Stimulated activated CD4-positive, alpha-beta T cell treated with anti-CD3 and anti-CD28 coated beads, Interleukin-15, amount 100 ng/mL, for 24 hours (primary cell): ENCODE measurements at regions not wholly inside any gene's neighbourhood (a gene's known extent, or its start where the extent isn't known, plus 50 kb on each side); places are given as distances from the start of the nearest gene placed in this dataset.
"Not testable (repeated sequence)": the region's sequence is repeated elsewhere in the genome, so short reads cannot be mapped to it uniquely, and the experiment has no call there.

Experiments
- DNase-seq: peaks from one replicate; pipeline ENCODE4 v3.0.0-alpha.2; 2020

GRCh38 chr4:187608001-187608421, 387.6 kb upstream of the ZFP42 start:
- DNase-seq = no peak

GRCh38 chr4:187612301-187612700, 383.3 kb upstream of the ZFP42 start:
- DNase-seq = no peak

GRCh38 chr4:187613089-187613839, 382.3 kb upstream of the ZFP42 start:
- DNase-seq = no peak

- DNase-seq = no peak
Measured at GRCh38 chr4:187615972-187616371, 379.6 kb upstream of the ZFP42 start.

- no peak for DNase-seq
Measured at GRCh38 chr4:187617113-187617512, 378.5 kb upstream of the ZFP42 start.

- no peak for DNase-seq
Measured at GRCh38 chr4:187618701-187619281, 376.8 kb upstream of the ZFP42 start.

GRCh38 chr4:187619319-187619718, 376.3 kb upstream of the ZFP42 start:
- no peak for DNase-seq

GRCh38 chr4:187632260-187632995, 363.1 kb upstream of the ZFP42 start:
- DNase-seq = no peak

- DNase-seq = no peak
Measured at GRCh38 chr4:187633245-187633644, 362.3 kb upstream of the ZFP42 start.

- DNase-seq = no peak
Measured at GRCh38 chr4:187656959-187657358, 338.6 kb upstream of the ZFP42 start.

GRCh38 chr4:187663076-187663475, 332.5 kb upstream of the ZFP42 start:
- DNase-seq = no peak

GRCh38 chr4:187664011-187664410, 331.6 kb upstream of the ZFP42 start:
- DNase-seq = no peak

GRCh38 chr4:187665086-187665485, 330.5 kb upstream of the ZFP42 start:
- no peak for DNase-seq

GRCh38 chr4:187666034-187666433, 329.5 kb upstream of the ZFP42 start:
- DNase-seq = no peak

GRCh38 chr4:187666697-187667494, 328.7 kb upstream of the ZFP42 start:
- DNase-seq = no peak

GRCh38 chr4:187668526-187669082, 327.0 kb upstream of the ZFP42 start:
- DNase-seq = no peak

- not testable (repeated sequence) for DNase-seq
Measured at GRCh38 chr4:187671521-187671920, 324.1 kb upstream of the ZFP42 start.

- DNase-seq = not testable (repeated sequence)
Measured at GRCh38 chr4:187671958-187672357, 323.6 kb upstream of the ZFP42 start.

- not testable (repeated sequence) for DNase-seq
Measured at GRCh38 chr4:187672526-187672925, 323.0 kb upstream of the ZFP42 start.

- no peak for DNase-seq
Measured at GRCh38 chr4:187679450-187679849, 316.1 kb upstream of the ZFP42 start.

GRCh38 chr4:187685247-187685646, 310.3 kb upstream of the ZFP42 start:
- no peak for DNase-seq

- DNase-seq = no peak
Measured at GRCh38 chr4:187687697-187688096, 307.9 kb upstream of the ZFP42 start.

GRCh38 chr4:187692626-187693025, 302.9 kb upstream of the ZFP42 start:
- DNase-seq = no peak
